Mesenchymal stem cell (in vitro differentiated cells and primary cell): ENCODE measurements at regions not wholly inside any gene's neighbourhood (a gene's known extent, or its start where the extent isn't known, plus 50 kb on each side); places are given as distances from the start of the nearest gene placed in this dataset.

ENCODE experiments used
- DNase-seq: peaks from one replicate; pipeline ENCODE4 v3.0.0-alpha.2; 2013
- H2AFZ ChIP-seq: one replicate; pipeline ENCODE4 v1.6.1; 2013; ENCODE audit warnings: low read depth, mild to moderate bottlenecking, control low read depth, inconsistent platforms, low read length, moderate library complexity
- H2AK5ac ChIP-seq: 2 replicates; pipeline ENCODE4 v1.6.1; 2013; ENCODE audit warnings: low read length, moderate library complexity, mild to moderate bottlenecking, inconsistent platforms; ENCODE audit not compliant: severe bottlenecking
- H2BK120ac ChIP-seq: one replicate; pipeline ENCODE4 v1.6.1; 2013; ENCODE audit warnings: low read depth, mild to moderate bottlenecking, inconsistent platforms, low read length, moderate library complexity
- H2BK12ac ChIP-seq, 2 experiments: one replicate each; pipeline ENCODE4 v1.6.1; 2013; ENCODE audit warnings: inconsistent platforms in 2 of 2, low read length in 2 of 2, mild to moderate bottlenecking in 2 of 2, moderate library complexity in 2 of 2, control low read depth in 1 of 2
- H2BK15ac ChIP-seq: one replicate; pipeline ENCODE4 v1.6.1; 2013; ENCODE audit warnings: mild to moderate bottlenecking, low read depth, inconsistent platforms; ENCODE audit not compliant: poor library complexity, severe bottlenecking
- H2BK5ac ChIP-seq: 2 replicates; pipeline ENCODE4 v1.6.1; 2013; ENCODE audit warnings: low read depth, mild to moderate bottlenecking, low read length, control low read depth, inconsistent platforms; ENCODE audit not compliant: poor library complexity, severe bottlenecking
- H3K14ac ChIP-seq, 2 experiments: one replicate each; pipeline ENCODE4 v1.6.1; 2013; ENCODE audit warnings: inconsistent platforms in 2 of 2, low read length in 2 of 2, control low read depth in 1 of 2, mild to moderate bottlenecking in 1 of 2, moderate library complexity in 1 of 2
- H3K18ac ChIP-seq, 2 experiments: one replicate each; pipeline ENCODE4 v1.6.1; 2013; ENCODE audit warnings: inconsistent platforms in 2 of 2, low read length in 2 of 2, control low read depth in 1 of 2, low read depth in 1 of 2, mild to moderate bottlenecking in 1 of 2
- H3K23ac ChIP-seq, 2 experiments: one replicate each; pipeline ENCODE4 v1.6.1; 2013; ENCODE audit warnings: inconsistent platforms in 2 of 2, low read length in 2 of 2, mild to moderate bottlenecking in 2 of 2, moderate library complexity in 2 of 2, control low read depth in 1 of 2
- H3K27ac ChIP-seq: 2 replicates; pipeline ENCODE4 v1.5.1; 2013; ENCODE audit warnings: mild to moderate bottlenecking, moderate library complexity, low read length, control low read depth, inconsistent platforms; ENCODE audit not compliant: poor library complexity, severe bottlenecking
- H3K27me3 ChIP-seq, 2 experiments: 2 replicates each; pipeline versions ENCODE4 v1.6.1 to v1.7.0; 2013; ENCODE audit warnings: low read length in 2 of 2, mild to moderate bottlenecking in 2 of 2, moderate library complexity in 2 of 2, control low read depth in 1 of 2, inconsistent platforms in 1 of 2; ENCODE audit not compliant: control insufficient read depth in 1 of 2, insufficient read depth in 1 of 2
- H3K36me3 ChIP-seq, 2 experiments: 2 replicates each; pipeline versions ENCODE4 v1.6.1 to v1.7.0; 2013; ENCODE audit warnings: low read length in 2 of 2, control low read depth in 1 of 2, inconsistent platforms in 1 of 2, low read depth in 1 of 2, mild to moderate bottlenecking in 1 of 2; ENCODE audit not compliant: insufficient read depth in 2 of 2, control insufficient read depth in 1 of 2
- H3K4ac ChIP-seq, 2 experiments: one replicate each; pipeline ENCODE4 v1.6.1; 2013; ENCODE audit warnings: inconsistent platforms in 2 of 2, low read length in 2 of 2, mild to moderate bottlenecking in 2 of 2, moderate library complexity in 2 of 2, control low read depth in 1 of 2, low read depth in 1 of 2
- H3K4me1 ChIP-seq: 2 replicates; pipeline ENCODE4 v1.6.1; 2013; ENCODE audit warnings: low read depth, low read length, control low read depth; ENCODE audit not compliant: control insufficient read depth, insufficient read depth
- H3K4me2 ChIP-seq: 2 replicates; pipeline ENCODE4 v1.6.1; 2013; ENCODE audit warnings: low read length, mild to moderate bottlenecking, inconsistent platforms; ENCODE audit not compliant: poor library complexity, severe bottlenecking
- H3K4me3 ChIP-seq, 2 experiments: 2 replicates each; pipeline versions ENCODE4 v1.5.1 to v1.7.0; 2013; ENCODE audit warnings: low read length in 2 of 2, mild to moderate bottlenecking in 2 of 2, control low read depth in 1 of 2, low read depth in 1 of 2; ENCODE audit not compliant: insufficient read depth in 1 of 2
- H3K79me1 ChIP-seq: replicated peaks from 2 replicates; pipeline ENCODE4 v1.6.1; 2013; ENCODE audit warnings: mild to moderate bottlenecking, control low read depth, low read length, inconsistent platforms; ENCODE audit not compliant: poor library complexity, severe bottlenecking
- H3K9ac ChIP-seq: 2 replicates; pipeline ENCODE4 v1.7.0; 2013; ENCODE audit warnings: mild to moderate bottlenecking, low read length, moderate library complexity
- H3K9me3 ChIP-seq: 2 replicates; pipeline ENCODE4 v1.7.0; 2013; ENCODE audit warnings: mild to moderate bottlenecking, low read length; ENCODE audit not compliant: control insufficient read depth
- H4K8ac ChIP-seq: one replicate; pipeline ENCODE4 v1.6.1; 2013; ENCODE audit warnings: inconsistent platforms, mild to moderate bottlenecking, low read length, moderate library complexity
- H4K91ac ChIP-seq: one replicate; pipeline ENCODE4 v1.6.1; 2013; ENCODE audit warnings: mild to moderate bottlenecking, low read length, inconsistent platforms
- WGBS: methylation state at CpG from one replicate; pipeline ENCODE4 v1.1.7; 2013; ENCODE audit warnings: mixed read lengths; 5-methylcytosine and 5-hydroxymethylcytosine counted together

- Histone ChIP-seq H3K4ac (no peak overlapping the region), H4K8ac (no peak overlapping the region), H3K9me3 (peaks cover 4% of the 10 kb centered on the region), H3K4me3 (no peak overlapping the region), H3K27ac (no peak overlapping the region), H3K27me3 (no peaks in the 10 kb centered on the region), H2BK12ac (no peak overlapping the region), H3K14ac (no peak overlapping the region), H4K91ac (no peak overlapping the region), H3K23ac (no peak overlapping the region), H2AK5ac (no peak overlapping the region), H3K4me2 (no peak overlapping the region), H2BK5ac (no peak overlapping the region), H2AFZ (no peak overlapping the region), H3K18ac (no peak overlapping the region), H3K9ac (no peak overlapping the region), H2BK15ac (no peak overlapping the region), H3K79me1 (no peaks in the 10 kb centered on the region), H3K36me3 (no peaks in the 10 kb centered on the region), H3K4me1 (no peaks in the 10 kb centered on the region), H2BK120ac (no peak overlapping the region)
- DNase-seq, result no peak
- WGBS, result 93% methylated on average over 3 of the region's 3 CpGs
Observed at GRCh38 chr7:124422081-124422480, 343.5 kb downstream of the GPR37 start.

GRCh38 chr7:124420367-124420766 is 345.2 kb downstream of the GPR37 start:
- Histone ChIP-seq H3K4me1 (no peaks in the 10 kb centered on the region), H3K4me2 (no peak overlapping the region), H3K4me3 (no peak overlapping the region), H3K9ac (no peak overlapping the region), H2AK5ac (no peak overlapping the region), H2BK120ac (no peak overlapping the region), H2BK12ac (no peak overlapping the region), H2BK5ac (no peak overlapping the region), H3K4ac (no peak overlapping the region), H3K79me1 (no peaks in the 10 kb centered on the region), H2BK15ac (no peak overlapping the region), H3K23ac (no peak overlapping the region), H3K36me3 (no peaks in the 10 kb centered on the region), H3K27ac (no peak overlapping the region), H2AFZ (no peak overlapping the region), H4K8ac (no peak overlapping the region), H3K14ac (no peak overlapping the region), H3K9me3 (peaks cover 4% of the 10 kb centered on the region), H3K27me3 (no peaks in the 10 kb centered on the region), H4K91ac (no peak overlapping the region), H3K18ac (no peak overlapping the region)
- WGBS, result 97% methylated on average over 2 of the region's 2 CpGs
- DNase-seq, result no peak

DNA sequence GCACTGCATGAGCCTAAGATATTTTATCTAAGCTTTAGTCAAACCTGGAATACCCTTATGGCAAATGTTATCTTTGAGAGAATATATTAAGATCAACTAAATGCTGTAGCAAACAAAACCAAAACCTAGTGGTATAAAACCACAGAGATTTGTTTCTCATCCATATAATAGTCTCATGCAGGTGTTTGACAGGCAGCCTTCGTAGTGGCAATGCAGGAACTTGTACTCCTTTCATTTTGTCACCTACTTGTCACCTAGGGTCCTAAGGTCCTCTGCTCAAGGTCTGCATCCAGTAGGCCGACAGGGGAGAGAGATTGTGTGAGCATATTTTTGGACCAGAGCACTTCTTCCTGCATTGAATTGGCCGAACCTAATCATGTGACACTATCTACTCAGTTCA is 352.6 kb downstream of the GPR37 start:
- no peak overlapping the region for H3K4me3 ChIP-seq
- no peaks in the 10 kb centered on the region for H3K36me3 ChIP-seq
- no peak overlapping the region for H3K9ac ChIP-seq
- H3K27ac ChIP-seq, result no peak overlapping the region
- DNase-seq, result no peak
- H3K23ac ChIP-seq, result no peak overlapping the region
- no peak overlapping the region for H2BK120ac ChIP-seq
- no peaks in the 10 kb centered on the region for H3K27me3 ChIP-seq
- no peak overlapping the region for H3K4me2 ChIP-seq
- no CpG with 5 or more reads among the region's 3 CpGs for WGBS
- H4K8ac ChIP-seq, result no peak overlapping the region
- H3K18ac ChIP-seq, result no peak overlapping the region
- H2BK5ac ChIP-seq, result no peak overlapping the region
- no peak overlapping the region for H2BK15ac ChIP-seq
- H4K91ac ChIP-seq, result no peak overlapping the region
- peaks cover 7% of the 10 kb centered on the region for H3K9me3 ChIP-seq
- H3K4me1 ChIP-seq, result peaks cover 2% of the 10 kb centered on the region
- no peak overlapping the region for H2AK5ac ChIP-seq
- H3K79me1 ChIP-seq, result no peaks in the 10 kb centered on the region
- H3K14ac ChIP-seq, result no peak overlapping the region
- no peak overlapping the region for H3K4ac ChIP-seq
- no peak overlapping the region for H2AFZ ChIP-seq
- no peak overlapping the region for H2BK12ac ChIP-seq

DNA sequence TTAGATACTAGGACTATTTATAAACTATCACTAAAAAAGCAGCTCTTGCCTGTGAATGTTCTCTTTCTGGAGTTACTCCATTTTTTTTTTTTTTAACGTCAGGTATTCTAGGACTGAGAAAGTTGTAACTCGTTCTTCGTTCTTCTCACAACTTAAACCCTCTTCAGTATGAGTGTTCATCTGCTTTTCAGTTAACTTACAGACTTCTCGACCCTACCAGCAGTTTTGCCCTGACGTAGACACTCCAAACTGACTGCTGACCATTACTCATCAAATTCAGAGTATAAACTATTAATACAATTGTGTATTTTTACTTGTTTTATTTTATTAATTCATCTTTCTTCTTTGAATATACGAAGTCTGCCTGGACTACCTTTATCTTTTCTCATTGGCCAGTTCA is 353.1 kb downstream of the GPR37 start:
- H2BK5ac ChIP-seq, result no peak overlapping the region
- H3K9me3 ChIP-seq, result peaks cover 7% of the 10 kb centered on the region
- peak; percentile 13 for DNase-seq
- H3K27ac ChIP-seq, result no peak overlapping the region
- H3K14ac ChIP-seq, result no peak overlapping the region
- H2AK5ac ChIP-seq, result no peak overlapping the region
- H4K91ac ChIP-seq, result no peak overlapping the region
- no peaks in the 10 kb centered on the region for H3K27me3 ChIP-seq
- H3K23ac ChIP-seq, result no peak overlapping the region
- no peak overlapping the region for H2BK15ac ChIP-seq
- no peak overlapping the region for H2AFZ ChIP-seq
- H3K18ac ChIP-seq, result no peak overlapping the region
- H3K4me1 ChIP-seq, result peaks cover 2% of the 10 kb centered on the region
- H3K4me2 ChIP-seq, result no peak overlapping the region
- no peaks in the 10 kb centered on the region for H3K36me3 ChIP-seq
- no peak overlapping the region for H2BK12ac ChIP-seq
- no peaks in the 10 kb centered on the region for H3K79me1 ChIP-seq
- H3K4me3 ChIP-seq, result no peak overlapping the region
- H3K4ac ChIP-seq, result no peak overlapping the region
- no peak overlapping the region for H4K8ac ChIP-seq
- H2BK120ac ChIP-seq, result no peak overlapping the region
- WGBS, result 68% methylated on average over 2 of the region's 6 CpGs
- H3K9ac ChIP-seq, result no peak overlapping the region
